GM12878 (cell line): ENCODE measurements at regions not wholly inside any gene's neighbourhood (a gene's known extent, or its start where the extent isn't known, plus 50 kb on each side); places are given as distances from the start of the nearest gene placed in this dataset.

Experiments
- ATAC-seq: fragments of 200-7000 bp; cut with Tn5 transposase; 3 replicates; pipeline ENCODE4 v1.9.1; 2020; ENCODE audit warnings: mild to moderate bottlenecking, moderate library complexity
- BruUV-seq: library from RNA; stranded (reverse); fragments of 400-500 nt; replicated peaks from 2 replicates; lab custom pipeline; 2021; lab: Mats Ljungman, UMichigan
- CTCF ChIA-PET: fragments of 300-600 bp; sonication (Branson Sonifier 250); formaldehyde crosslinking; extraction: SDS; loops from one replicate; lab custom pipeline; 2021; ENCODE audit warnings: inconsistent platforms; lab: Yijun Ruan, JAX
- POLR2A ChIA-PET: fragments of 350-600 bp; formaldehyde crosslinking; extraction: SDS; loops from one replicate; lab custom pipeline; 2021; ENCODE audit warnings: inconsistent platforms; lab: Charles Lee
- RAD21 ChIA-PET: fragments of 300-600 bp; sonication (Branson Sonifier 250); formaldehyde crosslinking; loops from one replicate; lab custom pipeline; 2023; ENCODE audit warnings: antibody characterized with exemption; ENCODE audit not compliant: unreplicated experiment; lab: Charles Lee
- SMC1A ChIA-PET: fragments of 300-600 bp; sonication (Branson Sonifier 250); formaldehyde crosslinking; loops from one replicate; lab custom pipeline; 2023; ENCODE audit not compliant: unreplicated experiment, uncharacterized antibody; lab: Charles Lee
- DNase-seq: peaks from one replicate; pipeline ENCODE4 v3.0.0-alpha.2; 2011; ENCODE audit warnings: low read depth, low spot score
- FAIRE-seq: peaks from 3 replicates; lab custom pipeline; 2011; peaks lifted over from hg19 to GRCh38; lab: Jason Lieb, UNC
- H2AFZ ChIP-seq: 2 replicates; pipeline ENCODE4 v1.6.0; 2011; ENCODE audit warnings: low read depth, low read length, control low read depth; ENCODE audit not compliant: control insufficient read depth
- H3K27ac ChIP-seq: 2 replicates; pipeline ENCODE4 v1.5.1; 2011; ENCODE audit warnings: control low read depth; ENCODE audit not compliant: control insufficient read depth, insufficient read depth
- H3K27me3 ChIP-seq, 2 experiments: replicated peaks in 1 of 2; 2 replicates each; pipeline versions ENCODE4 v1.6.0 to v1.6.1; 2011; ENCODE audit warnings: low read length in 1 of 2; ENCODE audit not compliant: control insufficient read depth in 2 of 2, insufficient read depth in 2 of 2
- H3K36me3 ChIP-seq, 2 experiments: 2 replicates each; pipeline ENCODE4 v1.5.1; 2011; ENCODE audit warnings: low read length in 1 of 2; ENCODE audit not compliant: control insufficient read depth in 2 of 2, insufficient read depth in 2 of 2
- H3K4me1 ChIP-seq: 2 replicates; pipeline ENCODE4 v1.6.1; 2011; ENCODE audit warnings: mild to moderate bottlenecking, low read length, moderate library complexity, mixed read lengths; ENCODE audit not compliant: control insufficient read depth, insufficient read depth
- H3K4me2 ChIP-seq: 2 replicates; pipeline ENCODE4 v1.6.0; 2011; ENCODE audit warnings: control low read depth; ENCODE audit not compliant: control insufficient read depth, insufficient read depth
- H3K4me3 ChIP-seq: fragments of 200-600 bp; sonication (generic); 2 replicates; pipeline ENCODE4 v1.5.1; 2016
- H3K79me2 ChIP-seq: 2 replicates; pipeline ENCODE4 v1.6.0; 2011; ENCODE audit warnings: low read length; ENCODE audit not compliant: control insufficient read depth, insufficient read depth
- H3K9ac ChIP-seq: 2 replicates; pipeline ENCODE4 v1.8.0; 2011; ENCODE audit warnings: low read length, control low read depth, mixed read lengths; ENCODE audit not compliant: control insufficient read depth, insufficient read depth
- H3K9me3 ChIP-seq: replicated peaks from 3 replicates; pipeline ENCODE4 v1.5.1; 2011; ENCODE audit warnings: mild to moderate bottlenecking, low read length; ENCODE audit not compliant: control insufficient read depth, insufficient read depth
- H4K20me1 ChIP-seq: 2 replicates; pipeline ENCODE4 v1.6.0; 2011; ENCODE audit not compliant: control insufficient read depth, insufficient read depth
- ATF7 ChIP-seq: fragments of 450-650 bp; IDR thresholded peaks from 2 replicates; pipeline ENCODE4 v1.6.1; 2016; ENCODE audit warnings: low read depth, mild to moderate bottlenecking
- EED ChIP-seq: sonication (generic); IDR thresholded peaks from 2 replicates; pipeline ENCODE4 v1.6.1; 2016; ENCODE audit warnings: antibody characterized with exemption, low read depth
- KLF5 ChIP-seq: fragments of 450-650 bp; IDR thresholded peaks from 2 replicates; pipeline ENCODE4 v1.6.1; 2014; ENCODE audit warnings: mild to moderate bottlenecking; ENCODE audit not compliant: partially characterized antibody
- MEF2B ChIP-seq: fragments of 450-650 bp; IDR thresholded peaks from 2 replicates; pipeline ENCODE4 v1.6.1; 2018; ENCODE audit warnings: mild to moderate bottlenecking, moderate library complexity; ENCODE audit not compliant: partially characterized antibody, poor library complexity, severe bottlenecking
- NFYA ChIP-seq: IDR thresholded peaks from 2 replicates; pipeline ENCODE4 v1.6.1; 2011; ENCODE audit warnings: low read depth, mild to moderate bottlenecking, low read length, improper control_type of control experiment, borderline replicate concordance
- SMAD1 ChIP-seq: fragments of 450-650 bp; IDR thresholded peaks from 2 replicates; pipeline ENCODE4 v1.6.1; 2018; ENCODE audit warnings: mild to moderate bottlenecking, low read depth; ENCODE audit not compliant: partially characterized antibody
- SMC3 ChIP-seq: IDR thresholded peaks from 2 replicates; pipeline ENCODE4 v1.6.1; 2011; ENCODE audit warnings: low read length, improper control_type of control experiment, borderline replicate concordance
- STAT3 ChIP-seq: IDR thresholded peaks from 2 replicates; pipeline ENCODE4 v1.6.1; 2011; ENCODE audit warnings: low read depth, low read length, improper control_type of control experiment
- TAF1 ChIP-seq: IDR thresholded peaks from 2 replicates; pipeline ENCODE4 v1.6.1; 2011; ENCODE audit warnings: mild to moderate bottlenecking, low read depth, low read length, borderline replicate concordance
- TCF3 ChIP-seq: IDR thresholded peaks from 2 replicates; pipeline ENCODE4 v1.6.1; 2012; ENCODE audit warnings: low read depth, mild to moderate bottlenecking, low read length, borderline replicate concordance; ENCODE audit not compliant: insufficient read depth
- ZNF384 ChIP-seq: IDR thresholded peaks from 2 replicates; pipeline ENCODE4 v1.6.1; 2012; ENCODE audit warnings: low read depth, mild to moderate bottlenecking, low read length, improper control_type of control experiment, borderline replicate concordance
- WGBS: methylation state at CpG from one replicate; pipeline ENCODE4 v1.1.6; 2016; ENCODE audit warnings: low lambda C conversion rate; ENCODE audit not compliant: insufficient replicate concordance, insufficient coverage; ENCODE audit errors: missing lambda C conversion rate; 5-methylcytosine and 5-hydroxymethylcytosine counted together
- in situ Hi-C: fragments of 300-500 bp; cut with MboI; formaldehyde crosslinking; loops from 9 replicates; pipeline ENCODE4 v1.14.3; 2018; ENCODE audit warnings: mixed read lengths
- intact Hi-C: fragments of 100-400 bp; cut with micrococcal nuclease; formaldehyde crosslinking; loops from one replicate; pipeline ENCODE4 v1.14.2; 2022; ENCODE audit not compliant: unreplicated experiment
- TF ChIP-seq, protein P1 (sequence below): fragments of 450-650 bp; IDR thresholded peaks from 2 replicates; pipeline ENCODE4 v1.6.1; 2016; ENCODE audit warnings: mild to moderate bottlenecking
- TF ChIP-seq, protein P2 (sequence below): fragments of 450-650 bp; IDR thresholded peaks from 2 replicates; pipeline ENCODE4 v1.6.1; 2016; ENCODE audit warnings: mild to moderate bottlenecking

GRCh38 chr2:117614823-117615534, 199.5 kb upstream of the DDX18 start:
- CTCF ChIA-PET = no interaction called here
- no peak overlapping the region for H2AFZ ChIP-seq
- TF ChIP-seq SMAD1 (no peak), ATF7 (no peak), TCF3 (no peak), ZNF384 (no peak), EED (no peak), MEF2B (no peak), KLF5 (no peak), SMC3 (no peak), TAF1 (no peak), NFYA (no peak), STAT3 (no peak)
- TF ChIP-seq, protein P1, sequence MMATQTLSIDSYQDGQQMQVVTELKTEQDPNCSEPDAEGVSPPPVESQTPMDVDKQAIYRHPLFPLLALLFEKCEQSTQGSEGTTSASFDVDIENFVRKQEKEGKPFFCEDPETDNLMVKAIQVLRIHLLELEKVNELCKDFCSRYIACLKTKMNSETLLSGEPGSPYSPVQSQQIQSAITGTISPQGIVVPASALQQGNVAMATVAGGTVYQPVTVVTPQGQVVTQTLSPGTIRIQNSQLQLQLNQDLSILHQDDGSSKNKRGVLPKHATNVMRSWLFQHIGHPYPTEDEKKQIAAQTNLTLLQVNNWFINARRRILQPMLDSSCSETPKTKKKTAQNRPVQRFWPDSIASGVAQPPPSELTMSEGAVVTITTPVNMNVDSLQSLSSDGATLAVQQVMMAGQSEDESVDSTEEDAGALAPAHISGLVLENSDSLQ = no peak
- TF ChIP-seq, protein P2, sequence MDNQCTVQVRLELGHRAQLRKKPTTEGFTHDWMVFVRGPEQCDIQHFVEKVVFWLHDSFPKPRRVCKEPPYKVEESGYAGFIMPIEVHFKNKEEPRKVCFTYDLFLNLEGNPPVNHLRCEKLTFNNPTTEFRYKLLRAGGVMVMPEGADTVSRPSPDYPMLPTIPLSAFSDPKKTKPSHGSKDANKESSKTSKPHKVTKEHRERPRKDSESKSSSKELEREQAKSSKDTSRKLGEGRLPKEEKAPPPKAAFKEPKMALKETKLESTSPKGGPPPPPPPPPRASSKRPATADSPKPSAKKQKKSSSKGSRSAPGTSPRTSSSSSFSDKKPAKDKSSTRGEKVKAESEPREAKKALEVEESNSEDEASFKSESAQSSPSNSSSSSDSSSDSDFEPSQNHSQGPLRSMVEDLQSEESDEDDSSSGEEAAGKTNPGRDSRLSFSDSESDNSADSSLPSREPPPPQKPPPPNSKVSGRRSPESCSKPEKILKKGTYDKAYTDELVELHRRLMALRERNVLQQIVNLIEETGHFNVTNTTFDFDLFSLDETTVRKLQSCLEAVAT = no peak
- SMC1A ChIA-PET = no interaction called here
- RAD21 ChIA-PET = no interaction called here
- no peaks in the 10 kb centered on the region for H3K9me3 ChIP-seq
- no peaks in the 10 kb centered on the region for H4K20me1 ChIP-seq
- H3K36me3 ChIP-seq = no peaks in the 10 kb centered on the region
- no peak overlapping the region for H3K9ac ChIP-seq
- in situ Hi-C loops (no loop called here), intact Hi-C loops (no loop called here)
- POLR2A ChIA-PET = no interaction called here
- no peak overlapping the region for H3K4me3 ChIP-seq
- H3K4me1 ChIP-seq = no peaks in the 10 kb centered on the region
- 38% methylated on average over 1 of the region's 1 CpG for WGBS
- H3K79me2 ChIP-seq = no peaks in the 10 kb centered on the region
- FAIRE-seq (no peak), ATAC-seq (no peak), DNase-seq (no peak)
- no peaks in the 10 kb centered on the region for H3K27me3 ChIP-seq
- no peak overlapping the region for H3K27ac ChIP-seq
- H3K4me2 ChIP-seq = no peak overlapping the region
- BruUV-seq = no TSS peak
